H1 (cell line): ENCODE measurements at regions not wholly inside any gene's neighbourhood (a gene's known extent, or its start where the extent isn't known, plus 50 kb on each side); places are given as distances from the start of the nearest gene placed in this dataset.

ENCODE experiments used
- CHD1 ChIP-seq: IDR thresholded peaks from 2 replicates; pipeline ENCODE4 v1.6.1; 2012; ENCODE audit warnings: low read depth, low read length, improper control_type of control experiment
- EP300 ChIP-seq, 2 experiments: IDR thresholded peaks; 1 replicate in 1 of 2; 2 replicates in 1 of 2; pipeline ENCODE4 v1.6.1; 2011 to 2012; ENCODE audit warnings: low read depth in 2 of 2, low read length in 2 of 2, mild to moderate bottlenecking in 2 of 2, borderline replicate concordance in 1 of 2, inconsistent platforms in 1 of 2, moderate library complexity in 1 of 2
- USF2 ChIP-seq: IDR thresholded peaks from 2 replicates; pipeline ENCODE4 v1.6.1; 2011; ENCODE audit warnings: low read length, improper control_type of control experiment
- YY1 ChIP-seq: IDR thresholded peaks from 2 replicates; pipeline ENCODE4 v1.6.1; 2011; ENCODE audit warnings: low read depth, mild to moderate bottlenecking, low read length

DNA sequence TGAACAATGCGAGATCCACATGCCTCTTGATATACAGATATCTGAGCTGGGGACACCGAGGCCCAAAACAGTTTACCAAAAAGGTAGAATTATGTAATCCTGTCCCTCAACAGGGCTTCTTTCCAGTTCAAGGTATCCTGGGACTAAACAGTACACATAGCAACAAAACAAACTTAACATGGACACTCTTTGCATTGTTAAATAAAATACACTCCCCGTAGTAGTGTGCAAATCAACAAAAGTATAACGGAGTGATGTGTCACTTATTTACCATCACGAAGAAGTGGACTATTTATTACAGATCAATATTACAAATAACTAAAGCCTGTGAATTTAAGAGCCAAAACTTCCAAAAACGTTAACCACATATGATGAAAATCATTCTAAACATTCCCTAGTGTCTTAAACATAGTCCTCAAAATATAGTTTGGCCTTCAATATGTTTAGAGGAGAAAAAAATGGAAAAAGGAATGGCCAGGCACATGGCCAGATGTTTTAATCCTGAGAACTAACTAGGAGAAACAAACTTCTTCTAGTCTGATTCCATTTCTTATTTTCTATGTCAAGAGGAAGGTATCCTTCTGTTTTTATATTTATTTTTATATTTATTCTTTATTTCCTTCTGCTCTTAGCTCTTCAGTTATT, 377.5 kb downstream of the OSR1 start (continued):
- TF ChIP-seq USF2 (no peak), YY1 (no peak), CHD1 (no peak), EP300 (IDR thresholded peaks at IDR 0.05; ENCODE audit: borderline replicate concordance in 1 of 2, low read depth in 2 of 2, low read length in 2 of 2) (no peak)
